ENCODE measurements at regions not wholly inside any gene's neighbourhood (a gene's known extent, or its start where the extent isn't known, plus 50 kb on each side); places are given as distances from the start of the nearest gene placed in this dataset.

DNA sequence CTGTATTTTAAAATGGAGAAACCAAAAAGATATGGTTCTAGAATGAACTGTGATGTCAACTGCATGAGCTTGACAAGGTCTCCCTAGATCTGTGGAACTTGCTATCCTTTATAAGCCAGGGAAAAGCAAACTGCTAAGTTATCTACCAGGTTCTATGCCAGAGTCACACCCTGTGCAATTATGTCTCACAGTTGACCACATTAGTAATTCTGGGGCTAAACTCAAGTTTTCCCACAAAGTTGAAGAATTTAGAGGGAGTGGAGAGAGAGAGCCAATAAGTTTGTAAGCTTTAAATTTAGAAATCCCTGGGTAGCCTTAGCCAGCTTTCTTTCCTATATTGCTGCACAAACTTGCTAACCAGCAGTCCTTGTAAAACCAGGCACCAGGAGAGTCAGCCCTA is 407.0 kb upstream of the SASH1 start:
- H3K27me3 ChIP-seq: no peaks in the 10 kb centered on the region
- H3K27ac ChIP-seq: no peak overlapping the region
- no peaks in the 10 kb centered on the region for H3K36me3 ChIP-seq
- no peak overlapping the region for H3K9ac ChIP-seq
- H3K4me3 ChIP-seq: no peak overlapping the region
- H3K4me2 ChIP-seq: no peak overlapping the region
- no peaks in the 10 kb centered on the region for H4K20me1 ChIP-seq
- H3K4me1 ChIP-seq: no peaks in the 10 kb centered on the region
- no peaks in the 10 kb centered on the region for H3K9me3 ChIP-seq (replicated peaks in 1 of 11)
- TF ChIP-seq Cebpa-rat (IDR thresholded peaks at IDR 0.05): no peak

- Histone ChIP-seq H3K9ac (no peak overlapping the region), H3K9me3 (replicated peaks in 1 of 11) (no peaks in the 10 kb centered on the region), H3K4me2 (no peak overlapping the region), H3K4me3 (no peak overlapping the region), H3K4me1 (no peaks in the 10 kb centered on the region), H3K27ac (no peak overlapping the region), H3K36me3 (no peaks in the 10 kb centered on the region), H3K27me3 (no peaks in the 10 kb centered on the region), H4K20me1 (no peaks in the 10 kb centered on the region)
- TF ChIP-seq Cebpa-rat (IDR thresholded peaks at IDR 0.05): no peak
Observed at GRCh38 chr6:147936703-147937470, 405.8 kb upstream of the SASH1 start.

DNA sequence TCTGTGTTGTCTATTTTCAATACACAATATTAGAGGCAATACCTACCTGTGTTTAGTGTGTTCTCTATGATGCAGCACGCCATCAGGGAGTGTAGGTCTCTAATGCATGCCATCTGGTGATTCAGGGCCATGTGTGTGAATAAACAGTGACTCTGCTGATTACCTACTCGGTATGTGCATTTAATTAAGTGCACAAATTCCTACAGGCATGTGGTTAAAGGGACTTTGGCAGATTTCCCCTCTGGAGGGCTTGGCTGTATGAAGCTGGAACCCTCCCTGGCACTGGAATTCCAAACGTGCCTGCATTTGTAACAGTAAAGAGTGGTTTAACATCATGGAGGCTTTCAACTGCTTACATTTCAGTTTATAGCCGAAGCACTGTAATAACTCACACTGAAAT is 401.5 kb upstream of the SASH1 start:
- Histone ChIP-seq H4K20me1 (no peaks in the 10 kb centered on the region), H3K4me1 (no peaks in the 10 kb centered on the region), H3K27me3 (no peaks in the 10 kb centered on the region), H3K4me3 (no peak overlapping the region), H3K36me3 (no peaks in the 10 kb centered on the region), H3K9me3 (replicated peaks in 1 of 11) (peaks cover 0 to 16% (median 12%) of the 10 kb centered on the region in 11 experiments; a peak in 11 of 22 replicates), H3K27ac (no peak overlapping the region), H3K9ac (no peak overlapping the region), H3K4me2 (no peak overlapping the region)
- TF ChIP-seq Cebpa-rat (IDR thresholded peaks at IDR 0.05): no peak

DNA sequence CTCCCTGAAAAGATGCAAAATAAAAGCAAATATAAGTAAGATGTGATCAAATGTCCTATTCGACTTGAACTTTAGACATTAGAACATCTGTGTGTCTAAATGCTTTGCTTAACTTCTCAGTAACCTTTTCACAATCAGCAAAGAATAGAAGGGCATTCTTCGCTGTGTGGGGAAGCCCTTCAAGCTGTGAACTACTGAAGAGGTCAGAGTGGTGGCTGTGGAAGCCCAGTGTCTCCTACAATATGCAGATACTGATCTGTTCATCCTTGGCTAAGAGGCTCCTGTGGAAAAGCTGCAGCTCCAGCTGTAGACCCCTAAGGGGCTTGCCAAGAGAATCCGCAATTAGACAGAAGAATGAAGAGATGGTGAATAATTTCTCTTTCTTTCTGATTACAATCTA is 400.3 kb upstream of the SASH1 start:
- Histone ChIP-seq H3K27ac (no peak overlapping the region), H4K20me1 (no peaks in the 10 kb centered on the region), H3K36me3 (no peaks in the 10 kb centered on the region), H3K4me3 (no peak overlapping the region), H3K4me1 (no peaks in the 10 kb centered on the region), H3K27me3 (no peaks in the 10 kb centered on the region), H3K4me2 (no peak overlapping the region), H3K9me3 (replicated peaks in 1 of 11) (peaks cover 0 to 16% (median 12%) of the 10 kb centered on the region in 11 experiments; a peak in 11 of 22 replicates), H3K9ac (no peak overlapping the region)
- TF ChIP-seq Cebpa-rat (IDR thresholded peaks at IDR 0.05): no peak

DNA sequence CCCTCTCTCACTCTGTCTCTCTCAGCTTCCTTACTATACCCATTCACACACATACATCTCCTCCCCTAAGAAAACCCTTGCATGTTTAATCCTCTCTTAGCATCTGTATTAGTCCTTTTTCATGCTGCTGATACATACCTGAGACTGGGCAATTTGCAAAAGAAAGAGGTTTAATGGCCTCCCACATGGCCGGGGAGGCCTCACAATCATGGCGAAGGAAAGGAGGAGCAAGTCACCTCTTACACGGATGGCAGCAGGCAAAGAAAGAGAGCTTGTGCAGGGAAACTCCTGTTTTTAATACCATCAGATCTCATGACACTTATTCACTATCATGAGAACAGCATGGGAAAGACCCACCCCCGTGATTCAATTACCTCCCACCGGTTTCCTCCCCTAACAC is 398.5 kb upstream of the SASH1 start:
- Histone ChIP-seq H4K20me1 (no peaks in the 10 kb centered on the region), H3K4me2 (no peak overlapping the region), H3K27ac (no peak overlapping the region), H3K27me3 (no peaks in the 10 kb centered on the region), H3K4me3 (no peak overlapping the region), H3K4me1 (peaks cover 0 to 12% (median 6%) of the 10 kb centered on the region in 10 experiments; a peak in 10 of 20 replicates), H3K9ac (no peak overlapping the region), H3K9me3 (replicated peaks in 1 of 11) (peaks cover 0 to 16% (median 12%) of the 10 kb centered on the region in 11 experiments; a peak in 11 of 22 replicates), H3K36me3 (no peaks in the 10 kb centered on the region)
- TF ChIP-seq Cebpa-rat (IDR thresholded peaks at IDR 0.05): no peak

DNA sequence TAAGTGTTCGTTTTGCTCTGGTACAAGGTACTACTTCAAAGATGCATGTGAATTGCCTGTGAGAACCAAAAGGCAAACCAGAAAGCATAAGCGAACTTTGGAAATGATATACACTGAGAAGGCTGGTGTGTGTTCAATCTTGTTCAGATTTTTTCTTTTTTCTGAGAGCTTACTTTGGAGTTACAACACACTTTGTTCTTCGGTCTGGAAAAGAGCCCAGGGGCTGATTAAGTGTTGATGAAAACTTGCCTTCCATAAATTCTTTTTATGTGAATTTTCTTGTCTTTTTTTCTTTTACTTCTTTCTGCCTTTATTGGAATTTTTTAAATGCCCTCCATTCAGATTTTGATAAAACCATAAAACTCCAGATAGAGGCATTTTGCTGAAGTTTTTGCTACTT is 395.1 kb upstream of the SASH1 start:
- no peaks in the 10 kb centered on the region for H3K36me3 ChIP-seq
- no peak overlapping the region; a peak in 1 of 22 replicates for H3K4me2 ChIP-seq
- no peak for TF ChIP-seq Cebpa-rat (IDR thresholded peaks at IDR 0.05)
- no peak overlapping the region for H3K27ac ChIP-seq
- H3K4me3 ChIP-seq: no peak overlapping the region
- no peaks in the 10 kb centered on the region for H4K20me1 ChIP-seq
- H3K9me3 ChIP-seq (replicated peaks in 1 of 11): peaks cover 0 to 16% (median 12%) of the 10 kb centered on the region in 11 experiments; a peak in 11 of 22 replicates
- H3K27me3 ChIP-seq: no peaks in the 10 kb centered on the region
- no peak overlapping the region for H3K9ac ChIP-seq
- H3K4me1 ChIP-seq: peaks cover 0 to 21% (median 10%) of the 10 kb centered on the region in 10 experiments; a peak in 12 of 20 replicates

DNA sequence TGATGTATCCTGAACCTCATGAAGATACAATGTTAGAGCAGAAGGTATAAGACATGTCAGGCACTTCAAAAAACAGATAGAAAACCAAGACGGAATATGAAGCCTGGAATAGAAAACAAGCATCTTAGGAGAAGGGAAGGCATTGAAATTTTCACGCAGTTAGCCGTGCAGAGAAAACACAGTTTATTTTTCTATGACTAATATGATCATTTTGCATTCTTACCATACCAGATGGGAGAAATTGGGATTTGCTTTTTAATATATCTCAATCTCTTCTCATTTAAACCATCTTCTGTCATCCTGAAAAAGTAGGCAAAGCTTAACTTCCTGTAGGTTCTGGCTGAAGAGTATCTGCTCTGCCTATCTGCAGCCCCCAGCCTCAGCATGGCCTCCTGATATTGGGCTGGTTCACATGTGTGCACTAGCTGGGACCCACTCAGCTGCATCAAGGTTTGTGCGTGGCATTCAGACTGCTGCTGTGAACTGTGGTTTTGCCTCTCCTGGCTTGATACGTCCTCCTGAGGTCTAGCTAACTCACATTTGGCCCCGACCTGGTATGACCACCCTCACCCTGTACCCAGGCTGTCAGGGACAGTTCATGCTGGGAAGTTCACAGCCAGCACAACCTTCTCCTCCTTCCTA is 392.5 kb upstream of the SASH1 start:
- H3K4me2 ChIP-seq: peak overlapping the region in 7 of 11 experiments; percentile 0 to 30 (median 13); a peak in 7 of 22 replicates
- TF ChIP-seq Cebpa-rat (IDR thresholded peaks at IDR 0.05): no peak
- peaks cover 0 to 21% (median 10%) of the 10 kb centered on the region in 10 experiments; a peak in 12 of 20 replicates for H3K4me1 ChIP-seq
- no peak overlapping the region for H3K9ac ChIP-seq
- no peaks in the 10 kb centered on the region for H3K27me3 ChIP-seq
- no peak overlapping the region for H3K27ac ChIP-seq
- H3K4me3 ChIP-seq: no peak overlapping the region
- no peaks in the 10 kb centered on the region for H4K20me1 ChIP-seq
- H3K9me3 ChIP-seq (replicated peaks in 1 of 11): peaks cover 0 to 3% (median 0%) of the 10 kb centered on the region in 11 experiments; a peak in 1 of 22 replicates
- no peaks in the 10 kb centered on the region for H3K36me3 ChIP-seq

DNA sequence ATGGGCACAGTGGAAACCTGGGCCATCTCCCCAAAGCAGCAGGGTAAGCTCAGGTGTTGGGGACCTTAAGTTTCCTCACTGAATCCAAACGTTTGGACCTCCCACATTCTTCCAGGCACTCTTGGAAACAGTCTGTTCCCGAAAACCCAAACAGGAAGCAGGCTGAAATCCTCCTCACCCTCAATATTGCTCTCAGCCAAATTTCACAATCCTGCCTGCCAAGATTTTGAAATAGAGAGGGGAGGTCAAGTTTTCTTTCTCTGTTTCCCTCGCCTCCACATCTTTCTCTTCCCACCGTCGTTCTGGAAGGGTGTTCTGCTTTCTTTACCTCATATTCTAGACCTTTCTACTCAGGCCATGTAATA is 392.0 kb upstream of the SASH1 start:
- H3K27ac ChIP-seq: no peak overlapping the region
- no peaks in the 10 kb centered on the region for H3K27me3 ChIP-seq
- H3K4me1 ChIP-seq: peaks cover 0 to 21% (median 10%) of the 10 kb centered on the region in 10 experiments; a peak in 12 of 20 replicates
- H3K9me3 ChIP-seq (replicated peaks in 1 of 11): 0 out of 22 replicates have a peak, but pooled peaks cover 0 to 2% (median 0%) of the 10 kb centered on the region in 11 experiments
- TF ChIP-seq Cebpa-rat (IDR thresholded peaks at IDR 0.05): no peak
- H3K4me2 ChIP-seq: peak overlapping the region in 7 of 11 experiments; percentile 0 to 30 (median 13); a peak in 7 of 22 replicates
- no peak overlapping the region for H3K4me3 ChIP-seq
- no peak overlapping the region for H3K9ac ChIP-seq
- no peaks in the 10 kb centered on the region for H3K36me3 ChIP-seq
- H4K20me1 ChIP-seq: no peaks in the 10 kb centered on the region

- Histone ChIP-seq H3K9me3 (replicated peaks in 1 of 11) (no peaks in the 10 kb centered on the region), H4K20me1 (no peaks in the 10 kb centered on the region)
Observed at GRCh38 chr6:147951726-147952125, 390.9 kb upstream of the SASH1 start.

More at GRCh38 chr6:147951726-147952125, 390.9 kb upstream of the SASH1 start:
- H3K27me3 ChIP-seq: no peaks in the 10 kb centered on the region
- no peak for TF ChIP-seq Cebpa-rat (IDR thresholded peaks at IDR 0.05)
- peaks cover 0 to 21% (median 10%) of the 10 kb centered on the region in 10 experiments; a peak in 12 of 20 replicates for H3K4me1 ChIP-seq
- H3K4me3 ChIP-seq: no peak overlapping the region
- H3K36me3 ChIP-seq: no peaks in the 10 kb centered on the region
- no peak overlapping the region for H3K9ac ChIP-seq
- H3K4me2 ChIP-seq: no peak overlapping the region
- H3K27ac ChIP-seq: no peak overlapping the region

All from BLaER1 treated with 17β-estradiol and CSF1 and Interleukin-3, amounts not matched to agents 10 nM and 100 nM (cell line).